ENCODE measurements at regions not wholly inside any gene's neighbourhood (a gene's known extent, or its start where the extent isn't known, plus 50 kb on each side); places are given as distances from the start of the nearest gene placed in this dataset.

GRCh38 chr5:114207615-114208014 is 154.3 kb upstream of the KCNN2 start:
- no peaks in the 10 kb centered on the region for H3K9me3 ChIP-seq (ENCODE audit: insufficient read depth, low read length)
- H3K9ac ChIP-seq (ENCODE audit: low read length), result no peak overlapping the region
- no peaks in the 10 kb centered on the region for H3F3A ChIP-seq (ENCODE audit: insufficient read depth)
- H2AFZ ChIP-seq (ENCODE audit: low read depth, low read length, severe bottlenecking), result no peak overlapping the region
- no peaks in the 10 kb centered on the region for H4K20me1 ChIP-seq (ENCODE audit: low read depth, low read length)
- no peaks in the 10 kb centered on the region for H3K9me2 ChIP-seq (replicated peaks; ENCODE audit: insufficient read depth, low read length)
- no peak overlapping the region for H3K4me3 ChIP-seq (ENCODE audit: insufficient read depth, low read length, poor library complexity, severe bottlenecking)
- H3K27me3 ChIP-seq (ENCODE audit: low read length), result no peaks in the 10 kb centered on the region
- H3K4me2 ChIP-seq (ENCODE audit: low read depth, low read length, poor library complexity, severe bottlenecking), result no peak overlapping the region
- H3K79me2 ChIP-seq (ENCODE audit: insufficient read depth, low read length), result no peaks in the 10 kb centered on the region
- H3K36me3 ChIP-seq (ENCODE audit: low read length), result no peaks in the 10 kb centered on the region
- no peak overlapping the region for H3K27ac ChIP-seq (ENCODE audit: low read depth, low read length)
- TF ChIP-seq EZH2phosphoT487 (conservative IDR thresholded peaks at IDR 0.05; ENCODE audit: low read length) (no peak), CTCF (IDR thresholded peaks at IDR 0.05; ENCODE audit: insufficient read depth, low read length, poor library complexity, severe bottlenecking) (no peak)

GRCh38 chr5:114208120-114208519 is 153.8 kb upstream of the KCNN2 start:
- H4K20me1 ChIP-seq (ENCODE audit: low read depth, low read length), result no peaks in the 10 kb centered on the region

GRCh38 chr5:114208588-114208987 is 153.3 kb upstream of the KCNN2 start:
- no peaks in the 10 kb centered on the region for H3K27me3 ChIP-seq (ENCODE audit: low read length)

More at GRCh38 chr5:114208120-114208519, 153.8 kb upstream of the KCNN2 start:
- Histone ChIP-seq H2AFZ (ENCODE audit: low read depth, low read length, severe bottlenecking) (no peak overlapping the region), H3F3A (ENCODE audit: insufficient read depth) (no peaks in the 10 kb centered on the region), H3K27me3 (ENCODE audit: low read length) (no peaks in the 10 kb centered on the region), H3K9me3 (ENCODE audit: insufficient read depth, low read length) (no peaks in the 10 kb centered on the region), H3K27ac (ENCODE audit: low read depth, low read length) (no peak overlapping the region), H3K36me3 (ENCODE audit: low read length) (no peaks in the 10 kb centered on the region), H3K4me3 (ENCODE audit: insufficient read depth, low read length, poor library complexity, severe bottlenecking) (no peak overlapping the region), H3K4me2 (ENCODE audit: low read depth, low read length, poor library complexity, severe bottlenecking) (no peak overlapping the region), H3K79me2 (ENCODE audit: insufficient read depth, low read length) (no peaks in the 10 kb centered on the region), H3K9ac (ENCODE audit: low read length) (no peak overlapping the region), H3K9me2 (replicated peaks; ENCODE audit: insufficient read depth, low read length) (no peaks in the 10 kb centered on the region)
- TF ChIP-seq CTCF (IDR thresholded peaks at IDR 0.05; ENCODE audit: insufficient read depth, low read length, poor library complexity, severe bottlenecking) (no peak), EZH2phosphoT487 (conservative IDR thresholded peaks at IDR 0.05; ENCODE audit: low read length) (no peak)

More at GRCh38 chr5:114208588-114208987, 153.3 kb upstream of the KCNN2 start:
- no peaks in the 10 kb centered on the region for H3K9me3 ChIP-seq (ENCODE audit: insufficient read depth, low read length)
- TF ChIP-seq CTCF (IDR thresholded peaks at IDR 0.05; ENCODE audit: insufficient read depth, low read length, poor library complexity, severe bottlenecking) (no peak), EZH2phosphoT487 (conservative IDR thresholded peaks at IDR 0.05; ENCODE audit: low read length) (no peak)
- no peaks in the 10 kb centered on the region for H4K20me1 ChIP-seq (ENCODE audit: low read depth, low read length)
- H3K9ac ChIP-seq (ENCODE audit: low read length), result no peak overlapping the region
- H3K4me2 ChIP-seq (ENCODE audit: low read depth, low read length, poor library complexity, severe bottlenecking), result no peak overlapping the region
- no peaks in the 10 kb centered on the region for H3K9me2 ChIP-seq (replicated peaks; ENCODE audit: insufficient read depth, low read length)
- no peaks in the 10 kb centered on the region for H3F3A ChIP-seq (ENCODE audit: insufficient read depth)
- H3K27ac ChIP-seq (ENCODE audit: low read depth, low read length), result no peak overlapping the region
- H3K36me3 ChIP-seq (ENCODE audit: low read length), result no peaks in the 10 kb centered on the region
- no peak overlapping the region for H3K4me3 ChIP-seq (ENCODE audit: insufficient read depth, low read length, poor library complexity, severe bottlenecking)
- no peaks in the 10 kb centered on the region for H3K79me2 ChIP-seq (ENCODE audit: insufficient read depth, low read length)
- H2AFZ ChIP-seq (ENCODE audit: low read depth, low read length, severe bottlenecking), result no peak overlapping the region

Measured in SU-DHL-6 (cell line).